Lung (tissue), 11 donors: ENCODE measurements at regions not wholly inside any gene's neighbourhood (a gene's known extent, or its start where the extent isn't known, plus 50 kb on each side); places are given as distances from the start of the nearest gene placed in this dataset.

ENCODE experiments used
- ATAC-seq: fragments of 200-7000 bp; cut with Tn5 transposase; one replicate; pipeline ENCODE4 v1.9.1; 2020; ENCODE audit warnings: moderate number of reproducible peaks; ENCODE audit not compliant: insufficient read depth, low FRiP score
- DNase-seq, 3 donors: peaks; one replicate each; pipeline ENCODE4 v3.0.0-alpha.2; 2013 to 2017
- H3K27ac ChIP-seq, 2 donors: one replicate each; pipeline ENCODE4 v1.5.1; 2013; ENCODE audit warnings: mild to moderate bottlenecking in 2 of 2, moderate library complexity in 2 of 2, control low read depth in 1 of 2, inconsistent platforms in 1 of 2, low read depth in 1 of 2, low read length in 1 of 2
- H3K27me3 ChIP-seq, 3 donors: one replicate each; pipeline ENCODE4 v1.5.1; 2013; ENCODE audit warnings: low read length in 2 of 3; ENCODE audit not compliant: control insufficient read depth in 3 of 3, insufficient read depth in 3 of 3
- H3K36me3 ChIP-seq, 4 donors: one replicate each; pipeline ENCODE4 v1.5.1; 2013; ENCODE audit warnings: low read length in 4 of 4, mild to moderate bottlenecking in 1 of 4, moderate library complexity in 1 of 4; ENCODE audit not compliant: control insufficient read depth in 4 of 4, insufficient read depth in 4 of 4
- H3K4me1 ChIP-seq, 5 donors: one replicate each; pipeline ENCODE4 v1.5.1; 2013; ENCODE audit warnings: low read length in 5 of 5, mild to moderate bottlenecking in 2 of 5, moderate library complexity in 1 of 5; ENCODE audit not compliant: control insufficient read depth in 5 of 5, insufficient read depth in 5 of 5
- H3K4me3 ChIP-seq: one replicate; pipeline ENCODE4 v1.5.1; 2013; ENCODE audit warnings: mild to moderate bottlenecking, control low read depth, moderate library complexity
- H3K9ac ChIP-seq, 2 donors: one replicate each; pipeline ENCODE4 v1.5.1; 2013; ENCODE audit warnings: low read length in 2 of 2, control low read depth in 1 of 2; ENCODE audit not compliant: insufficient read depth in 1 of 2
- H3K9me3 ChIP-seq, 4 donors: one replicate each; pipeline ENCODE4 v1.5.1; 2013; ENCODE audit warnings: low read length in 3 of 4, mild to moderate bottlenecking in 1 of 4, moderate library complexity in 1 of 4; ENCODE audit not compliant: control insufficient read depth in 4 of 4, insufficient read depth in 3 of 4
- CTCF ChIP-seq: IDR thresholded peaks from 2 replicates; pipeline ENCODE4 v1.5.1; 2012; ENCODE audit warnings: mild to moderate bottlenecking; ENCODE audit errors: control extremely low read depth, extremely low read depth
- WGBS, 2 donors: extraction: QIAGEN DNeasy Blood & Tissue Kit; methylation state at CpG; one replicate each; pipeline ENCODE4 v1.1.7; 2013; 5-methylcytosine and 5-hydroxymethylcytosine counted together
- donor health status: control.
- donor health status: control.
- donor health status: Bipolar disorder and iron deficiency.
- donor health status: healthy.
- donor health status: DM: yes; HTN: yes; CAD: no.

GRCh38 chr2:4873876-4874593 lies 818.1 kb upstream of the SOX11 start:
- ATAC-seq (no peak), DNase-seq (no peak)
- H3K4me3 ChIP-seq, result no peak overlapping the region
- H3K27me3 ChIP-seq, result no peaks in the 10 kb centered on the region
- no peaks in the 10 kb centered on the region for H3K9me3 ChIP-seq
- H3K9ac ChIP-seq, result no peak overlapping the region
- H3K27ac ChIP-seq, result no peak overlapping the region
- H3K36me3 ChIP-seq, result no peaks in the 10 kb centered on the region
- TF ChIP-seq CTCF, result no peak
- WGBS, 2 donors, result 49 to 60% methylated on average over 3 of the region's 3 CpGs
- peaks cover 0 to 13% (median 0%) of the 10 kb centered on the region in 5 donors for H3K4me1 ChIP-seq

GRCh38 chr2:4882421-4882820 lies 809.8 kb upstream of the SOX11 start:
- Histone ChIP-seq H3K9ac (no peak overlapping the region), H3K27ac (no peak overlapping the region), H3K27me3 (no peaks in the 10 kb centered on the region), H3K36me3 (no peaks in the 10 kb centered on the region), H3K9me3 (peaks cover 0 to 4% (median 0%) of the 10 kb centered on the region in 4 donors), H3K4me1 (no peaks in the 10 kb centered on the region), H3K4me3 (no peak overlapping the region)
- peak in 2 of 3 donors; percentile 25 to 34 for DNase-seq
- ATAC-seq, result no peak
- WGBS, 2 donors, result 73 to 83% methylated on average over 3 of the region's 3 CpGs
- no peak for TF ChIP-seq CTCF

GRCh38 chr2:4882941-4883340 lies 809.2 kb upstream of the SOX11 start:
- no peak overlapping the region for H3K27ac ChIP-seq
- H3K4me1 ChIP-seq, result no peaks in the 10 kb centered on the region
- TF ChIP-seq CTCF, result no peak
- no peaks in the 10 kb centered on the region for H3K36me3 ChIP-seq
- no peak overlapping the region for H3K9ac ChIP-seq
- H3K9me3 ChIP-seq, result peaks cover 0 to 4% (median 0%) of the 10 kb centered on the region in 4 donors
- H3K4me3 ChIP-seq, result no peak overlapping the region
- DNase-seq (no peak), ATAC-seq (no peak)
- H3K27me3 ChIP-seq, result no peaks in the 10 kb centered on the region
- WGBS, 2 donors, result 79 to 83% methylated on average over 8 of the region's 8 CpGs

GRCh38 chr2:4883375-4883774 lies 808.8 kb upstream of the SOX11 start:
- ATAC-seq, result no peak
- Histone ChIP-seq H3K27ac (no peak overlapping the region), H3K4me3 (no peak overlapping the region), H3K27me3 (no peaks in the 10 kb centered on the region), H3K9me3 (peaks cover 0 to 4% (median 0%) of the 10 kb centered on the region in 4 donors), H3K9ac (no peak overlapping the region), H3K4me1 (no peaks in the 10 kb centered on the region), H3K36me3 (no peaks in the 10 kb centered on the region)
- no peak for TF ChIP-seq CTCF
- no peak for DNase-seq
- WGBS, 2 donors, result 93 to 94% methylated on average over 16 to 17 of the region's 17 CpGs
